ENCODE measurements at regions not wholly inside any gene's neighbourhood (a gene's known extent, or its start where the extent isn't known, plus 50 kb on each side); places are given as distances from the start of the nearest gene placed in this dataset.
"Not testable (repeated sequence)": the region's sequence is repeated elsewhere in the genome, so short reads cannot be mapped to it uniquely, and the experiment has no call there.

DNA sequence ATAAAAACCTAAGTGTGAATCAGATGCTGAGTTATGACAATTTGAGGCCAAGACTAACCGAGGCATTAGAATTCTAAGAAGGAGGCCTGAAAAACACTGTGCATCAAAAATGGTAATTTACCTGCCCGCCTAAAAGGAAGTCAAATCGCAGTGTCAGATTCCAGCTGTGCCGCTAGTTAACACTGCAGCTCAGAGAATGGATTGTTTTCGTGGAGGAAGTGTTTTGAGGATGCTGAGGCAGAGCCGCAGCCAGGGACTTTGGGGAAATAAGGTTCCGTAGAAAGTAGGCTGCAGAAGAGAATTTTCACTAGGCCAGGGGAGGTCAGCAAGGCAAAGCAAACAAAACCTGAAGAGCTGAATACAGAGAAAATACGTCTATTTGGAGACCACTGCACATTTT, 226.4 kb upstream of the ISL1 start:
- TF ChIP-seq, protein P1, sequence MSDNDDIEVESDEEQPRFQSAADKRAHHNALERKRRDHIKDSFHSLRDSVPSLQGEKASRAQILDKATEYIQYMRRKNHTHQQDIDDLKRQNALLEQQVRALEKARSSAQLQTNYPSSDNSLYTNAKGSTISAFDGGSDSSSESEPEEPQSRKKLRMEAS (IDR thresholded peaks at IDR 0.05; ENCODE audit: low read depth, low read length) = no peak
- no peak for TF ChIP-seq POLR2A (IDR thresholded peaks at IDR 0.05; ENCODE audit: extremely low read depth, insufficient read length)
- no peak for TF ChIP-seq CTCF (IDR thresholded peaks at IDR 0.05; ENCODE audit: low read depth, low read length)
- no peak for TF ChIP-seq MYC (IDR thresholded peaks at IDR 0.05; ENCODE audit: low read depth, low read length)
- H3K4me3 ChIP-seq (ENCODE audit: low read depth, low read length) = no peak overlapping the region
- DNase-seq (ENCODE audit: low read depth) = no peak

DNA sequence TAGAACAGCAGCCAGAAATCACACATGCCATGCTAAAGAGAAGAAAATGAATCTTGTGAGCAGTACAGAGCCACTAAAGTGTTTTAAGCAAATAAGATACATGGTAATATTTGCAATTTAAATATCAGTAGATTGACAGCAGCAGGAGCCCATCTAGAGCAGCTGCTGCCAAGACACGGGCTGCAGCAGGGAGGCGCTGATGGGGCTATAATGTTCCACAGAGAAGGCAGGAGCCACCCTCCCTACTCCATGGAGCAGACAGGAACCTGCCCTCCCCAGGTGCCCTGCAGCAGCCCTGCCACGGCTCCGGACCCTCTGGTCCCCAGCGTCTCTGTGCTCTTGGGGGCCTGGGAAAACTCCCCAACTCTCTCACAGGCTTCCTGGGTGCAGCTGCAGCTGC, 224.1 kb upstream of the ISL1 start:
- DNase-seq (ENCODE audit: low read depth) = no peak
- TF ChIP-seq CTCF (IDR thresholded peaks at IDR 0.05; ENCODE audit: low read depth, low read length) = no peak
- TF ChIP-seq, protein P1 (IDR thresholded peaks at IDR 0.05; ENCODE audit: low read depth, low read length) = no peak
- TF ChIP-seq MYC (IDR thresholded peaks at IDR 0.05; ENCODE audit: low read depth, low read length) = no peak
- TF ChIP-seq POLR2A (IDR thresholded peaks at IDR 0.05; ENCODE audit: extremely low read depth, insufficient read length) = no peak
- no peak overlapping the region for H3K4me3 ChIP-seq (ENCODE audit: low read depth, low read length)

DNA sequence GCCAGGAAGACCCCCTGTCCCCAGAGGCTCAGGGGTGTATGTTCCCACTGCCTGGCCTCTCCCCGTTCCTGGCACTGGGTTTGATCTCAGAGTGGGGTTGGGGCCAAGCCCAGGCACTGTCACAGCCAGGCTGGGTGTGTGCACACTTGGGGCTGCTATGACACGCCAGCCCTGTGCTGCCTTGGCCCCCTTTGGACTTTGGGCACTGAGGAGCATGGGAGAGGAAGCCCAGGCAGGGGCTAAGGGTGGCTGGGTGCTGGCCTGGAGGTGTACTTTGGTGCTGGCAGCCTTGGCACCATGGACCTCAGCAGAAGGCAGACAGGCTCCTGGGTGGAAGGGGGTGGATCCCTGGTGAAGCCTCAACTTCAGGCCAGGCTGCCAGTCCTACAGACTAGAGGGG, 223.6 kb upstream of the ISL1 start:
- TF ChIP-seq POLR2A (IDR thresholded peaks at IDR 0.05; ENCODE audit: extremely low read depth, insufficient read length) = no peak
- TF ChIP-seq, protein P1 (IDR thresholded peaks at IDR 0.05; ENCODE audit: low read depth, low read length) = no peak
- TF ChIP-seq MYC (IDR thresholded peaks at IDR 0.05; ENCODE audit: low read depth, low read length) = no peak
- TF ChIP-seq CTCF (IDR thresholded peaks at IDR 0.05; ENCODE audit: low read depth, low read length) = no peak
- DNase-seq (ENCODE audit: low read depth) = no peak
- no peak overlapping the region for H3K4me3 ChIP-seq (ENCODE audit: low read depth, low read length)

DNA sequence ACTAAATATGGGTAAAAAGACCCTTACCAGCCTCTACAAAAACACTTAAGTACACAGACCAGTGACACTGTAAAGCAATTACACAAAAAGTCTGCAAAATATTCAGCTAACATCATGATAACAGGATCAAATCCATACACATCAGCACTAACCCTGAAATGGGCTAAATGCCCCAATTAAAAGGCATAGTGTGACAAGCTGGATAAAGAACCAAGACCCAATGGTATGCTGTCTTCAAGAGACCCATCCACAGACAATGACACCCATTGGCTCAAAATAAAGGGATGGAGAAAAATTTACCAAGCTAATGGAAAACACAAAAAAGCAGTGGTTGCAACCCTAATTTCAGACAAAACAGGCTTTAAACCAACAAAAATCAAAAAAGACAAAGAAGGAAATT, 221.0 kb upstream of the ISL1 start:
- TF ChIP-seq POLR2A (IDR thresholded peaks at IDR 0.05; ENCODE audit: extremely low read depth, insufficient read length) (no peak), MYC (IDR thresholded peaks at IDR 0.05; ENCODE audit: low read depth, low read length) (no peak), CTCF (IDR thresholded peaks at IDR 0.05; ENCODE audit: low read depth, low read length) (no peak)
- TF ChIP-seq, protein P1 (IDR thresholded peaks at IDR 0.05; ENCODE audit: low read depth, low read length) = no peak
- no peak overlapping the region for H3K4me3 ChIP-seq (ENCODE audit: low read depth, low read length)
- no peak for DNase-seq (ENCODE audit: low read depth)

DNA sequence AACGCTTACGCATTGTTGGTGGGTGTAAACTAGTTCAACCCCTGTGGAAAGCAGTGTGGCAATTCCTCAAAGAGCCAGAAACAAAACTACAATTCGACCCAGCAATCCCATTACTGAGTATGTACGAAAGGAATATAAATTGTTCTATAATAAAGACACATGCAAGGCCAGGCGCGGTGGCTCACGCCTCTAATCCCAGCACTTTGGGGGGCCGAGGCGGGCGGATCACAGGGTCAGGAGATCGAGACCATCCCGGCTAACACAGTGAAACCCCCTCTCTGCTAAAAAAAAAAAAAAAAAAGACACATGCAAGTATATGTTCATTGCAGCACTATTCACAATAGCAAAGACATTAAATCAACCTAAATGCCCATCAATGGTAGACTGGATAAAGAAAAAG, 217.6 kb upstream of the ISL1 start:
- DNase-seq (ENCODE audit: low read depth); H3K4me3 ChIP-seq (ENCODE audit: low read depth, low read length): not testable (repeated sequence)

- H3K4me3 ChIP-seq (ENCODE audit: low read depth, low read length) = no peak overlapping the region
- DNase-seq (ENCODE audit: low read depth) = no peak
- no peak for TF ChIP-seq MYC (IDR thresholded peaks at IDR 0.05; ENCODE audit: low read depth, low read length)
- TF ChIP-seq POLR2A (IDR thresholded peaks at IDR 0.05; ENCODE audit: extremely low read depth, insufficient read length) = no peak
- TF ChIP-seq, protein P1 (IDR thresholded peaks at IDR 0.05; ENCODE audit: low read depth, low read length) = no peak
- no peak for TF ChIP-seq CTCF (IDR thresholded peaks at IDR 0.05; ENCODE audit: low read depth, low read length)
Measured at GRCh38 chr5:51172903-51173626, 210.2 kb upstream of the ISL1 start.

All from NB4 (cell line).